ENCODE measurements at regions not wholly inside any gene's neighbourhood (a gene's known extent, or its start where the extent isn't known, plus 50 kb on each side); places are given as distances from the start of the nearest gene placed in this dataset.

- ATAC-seq: no peak
- BruUV-seq (replicated peaks): no TSS peak
- H3K79me2 ChIP-seq (ENCODE audit: insufficient read depth, low read length): no peaks in the 10 kb centered on the region
- H3K4me1 ChIP-seq (ENCODE audit: control insufficient read depth in 1 of 2, insufficient read depth in 2 of 2, low read length in 2 of 2): no peaks in the 10 kb centered on the region
- no peaks in the 10 kb centered on the region for H3K9me2 ChIP-seq (ENCODE audit: insufficient read depth)
- ChIA-PET RAD21 (ENCODE audit: low non-redundant PET in 1 of 2, low total read pairs in 2 of 2, uncharacterized antibody in 2 of 2, unreplicated experiment in 2 of 2) (no interaction called here), CTCF (no interaction called here), POLR2A (no interaction called here)
- TF ChIP-seq FOSL1 (IDR thresholded peaks at IDR 0.05; ENCODE audit: low read depth): no peak
- no peak for TF ChIP-seq RAD21 (IDR thresholded peaks at IDR 0.05; ENCODE audit: low read depth)
- TF ChIP-seq SP1 (IDR thresholded peaks at IDR 0.05; ENCODE audit: low read depth): no peak
- no peak for TF ChIP-seq SIN3A (IDR thresholded peaks at IDR 0.05; ENCODE audit: low read depth)
- TF ChIP-seq, protein P1, sequence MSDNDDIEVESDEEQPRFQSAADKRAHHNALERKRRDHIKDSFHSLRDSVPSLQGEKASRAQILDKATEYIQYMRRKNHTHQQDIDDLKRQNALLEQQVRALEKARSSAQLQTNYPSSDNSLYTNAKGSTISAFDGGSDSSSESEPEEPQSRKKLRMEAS (IDR thresholded peaks at IDR 0.05): no peak
- no peak for TF ChIP-seq REST (IDR thresholded peaks at IDR 0.05; ENCODE audit: low read depth)
- no peak for TF ChIP-seq YY1 (IDR thresholded peaks at IDR 0.05; ENCODE audit: extremely low read depth, insufficient replicate concordance, low read depth, low read length)
- TF ChIP-seq, protein P2, sequence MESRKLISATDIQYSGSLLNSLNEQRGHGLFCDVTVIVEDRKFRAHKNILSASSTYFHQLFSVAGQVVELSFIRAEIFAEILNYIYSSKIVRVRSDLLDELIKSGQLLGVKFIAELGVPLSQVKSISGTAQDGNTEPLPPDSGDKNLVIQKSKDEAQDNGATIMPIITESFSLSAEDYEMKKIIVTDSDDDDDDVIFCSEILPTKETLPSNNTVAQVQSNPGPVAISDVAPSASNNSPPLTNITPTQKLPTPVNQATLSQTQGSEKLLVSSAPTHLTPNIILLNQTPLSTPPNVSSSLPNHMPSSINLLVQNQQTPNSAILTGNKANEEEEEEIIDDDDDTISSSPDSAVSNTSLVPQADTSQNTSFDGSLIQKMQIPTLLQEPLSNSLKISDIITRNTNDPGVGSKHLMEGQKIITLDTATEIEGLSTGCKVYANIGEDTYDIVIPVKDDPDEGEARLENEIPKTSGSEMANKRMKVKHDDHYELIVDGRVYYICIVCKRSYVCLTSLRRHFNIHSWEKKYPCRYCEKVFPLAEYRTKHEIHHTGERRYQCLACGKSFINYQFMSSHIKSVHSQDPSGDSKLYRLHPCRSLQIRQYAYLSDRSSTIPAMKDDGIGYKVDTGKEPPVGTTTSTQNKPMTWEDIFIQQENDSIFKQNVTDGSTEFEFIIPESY (IDR thresholded peaks at IDR 0.05; ENCODE audit: extremely low read depth, insufficient replicate concordance, low read length): no peak
- no peak for TF ChIP-seq ZFX (IDR thresholded peaks at IDR 0.05)
- TF ChIP-seq JUND (IDR thresholded peaks at IDR 0.05): no peak
- TF ChIP-seq CBX3 (IDR thresholded peaks at IDR 0.05; ENCODE audit: low read depth): no peak
- no peak for TF ChIP-seq EZH2phosphoT487 (IDR thresholded peaks at IDR 0.05; ENCODE audit: borderline replicate concordance)
- intact Hi-C loops (cut with micrococcal nuclease): no loop called here
- H3K27me3 ChIP-seq (ENCODE audit: insufficient read depth, low read length): 0 out of 2 replicates have a peak, but pooled peaks cover 8% of the 10 kb centered on the region
- no peaks in the 10 kb centered on the region for H4K20me1 ChIP-seq (ENCODE audit: insufficient read depth)
- H3K9ac ChIP-seq (ENCODE audit: low read length): no peak overlapping the region
- DNase-seq (ENCODE audit: low read depth, low spot score): no peak
- H3K9me3 ChIP-seq (ENCODE audit: control insufficient read depth in 1 of 2, insufficient read depth in 1 of 2, low read depth in 1 of 2, low read length in 2 of 2): no peaks in the 10 kb centered on the region
- no peak overlapping the region for H3K4me2 ChIP-seq (ENCODE audit: low read length)
- no peak overlapping the region for H3K27ac ChIP-seq (ENCODE audit: low read depth, low read length)
- no peak overlapping the region for H3K4me3 ChIP-seq (replicated peaks in 1 of 2; ENCODE audit: low read depth in 1 of 2, low read length in 2 of 2)
- no peaks in the 10 kb centered on the region for H3K36me3 ChIP-seq (ENCODE audit: control insufficient read depth in 1 of 2, insufficient read depth in 2 of 2, low read length in 2 of 2)
- no peak overlapping the region for H2AFZ ChIP-seq (ENCODE audit: low read depth, low read length, poor library complexity, severe bottlenecking)
Observed at GRCh38 chr18:55110436-55110835, 151.2 kb upstream of the CCDC68 start.

Data from HCT116 (cell line).